ENCODE measurements at regions not wholly inside any gene's neighbourhood (a gene's known extent, or its start where the extent isn't known, plus 50 kb on each side); places are given as distances from the start of the nearest gene placed in this dataset.

- no peak overlapping the region for H2AFZ ChIP-seq (ENCODE audit: low read depth, low read length, severe bottlenecking)
- no peaks in the 10 kb centered on the region for H3F3A ChIP-seq (ENCODE audit: insufficient read depth)
- H3K9me3 ChIP-seq (ENCODE audit: insufficient read depth, low read length) = no peaks in the 10 kb centered on the region
- no peak overlapping the region for H3K4me2 ChIP-seq (ENCODE audit: low read depth, low read length, poor library complexity, severe bottlenecking)
- no peaks in the 10 kb centered on the region for H3K27me3 ChIP-seq (ENCODE audit: low read length)
- H3K27ac ChIP-seq (ENCODE audit: low read depth, low read length) = no peak overlapping the region
- no peaks in the 10 kb centered on the region for H3K79me2 ChIP-seq (ENCODE audit: insufficient read depth, low read length)
- no peak overlapping the region for H3K4me3 ChIP-seq (ENCODE audit: insufficient read depth, low read length, poor library complexity, severe bottlenecking)
- H3K36me3 ChIP-seq (ENCODE audit: low read length) = no peaks in the 10 kb centered on the region
- no peak overlapping the region for H3K9ac ChIP-seq (ENCODE audit: low read length)
- no peak for TF ChIP-seq CTCF (IDR thresholded peaks at IDR 0.05; ENCODE audit: insufficient read depth, low read length, poor library complexity, severe bottlenecking)
- TF ChIP-seq EZH2phosphoT487 (conservative IDR thresholded peaks at IDR 0.05; ENCODE audit: low read length) = no peak
- no peaks in the 10 kb centered on the region for H4K20me1 ChIP-seq (ENCODE audit: low read depth, low read length)
- no peaks in the 10 kb centered on the region for H3K9me2 ChIP-seq (replicated peaks; ENCODE audit: insufficient read depth, low read length)
These were observed 443.1 kb upstream of the PITX2 start for GRCh38 chr4:111066001-111066400.

GRCh38 chr4:111066447-111066846, 443.6 kb upstream of the PITX2 start:
- Histone ChIP-seq H3F3A (ENCODE audit: insufficient read depth) (no peaks in the 10 kb centered on the region), H3K9me3 (ENCODE audit: insufficient read depth, low read length) (no peaks in the 10 kb centered on the region), H3K4me3 (ENCODE audit: insufficient read depth, low read length, poor library complexity, severe bottlenecking) (no peak overlapping the region), H3K27me3 (ENCODE audit: low read length) (no peaks in the 10 kb centered on the region), H3K4me2 (ENCODE audit: low read depth, low read length, poor library complexity, severe bottlenecking) (no peak overlapping the region), H2AFZ (ENCODE audit: low read depth, low read length, severe bottlenecking) (no peak overlapping the region), H3K36me3 (ENCODE audit: low read length) (no peaks in the 10 kb centered on the region), H3K79me2 (ENCODE audit: insufficient read depth, low read length) (no peaks in the 10 kb centered on the region), H3K9me2 (replicated peaks; ENCODE audit: insufficient read depth, low read length) (no peaks in the 10 kb centered on the region), H3K9ac (ENCODE audit: low read length) (no peak overlapping the region), H3K27ac (ENCODE audit: low read depth, low read length) (no peak overlapping the region), H4K20me1 (ENCODE audit: low read depth, low read length) (no peaks in the 10 kb centered on the region)
- no peak for TF ChIP-seq CTCF (IDR thresholded peaks at IDR 0.05; ENCODE audit: insufficient read depth, low read length, poor library complexity, severe bottlenecking)
- no peak for TF ChIP-seq EZH2phosphoT487 (conservative IDR thresholded peaks at IDR 0.05; ENCODE audit: low read length)

- no peaks in the 10 kb centered on the region for H3K9me3 ChIP-seq (ENCODE audit: insufficient read depth, low read length)
These were observed 444.0 kb upstream of the PITX2 start for GRCh38 chr4:111066887-111067286.

More at GRCh38 chr4:111066887-111067286, 444.0 kb upstream of the PITX2 start:
- no peaks in the 10 kb centered on the region for H3F3A ChIP-seq (ENCODE audit: insufficient read depth)
- H3K27ac ChIP-seq (ENCODE audit: low read depth, low read length) = no peak overlapping the region
- no peaks in the 10 kb centered on the region for H4K20me1 ChIP-seq (ENCODE audit: low read depth, low read length)
- no peaks in the 10 kb centered on the region for H3K36me3 ChIP-seq (ENCODE audit: low read length)
- no peaks in the 10 kb centered on the region for H3K79me2 ChIP-seq (ENCODE audit: insufficient read depth, low read length)
- H3K9ac ChIP-seq (ENCODE audit: low read length) = no peak overlapping the region
- H3K27me3 ChIP-seq (ENCODE audit: low read length) = no peaks in the 10 kb centered on the region
- no peak overlapping the region for H2AFZ ChIP-seq (ENCODE audit: low read depth, low read length, severe bottlenecking)
- no peaks in the 10 kb centered on the region for H3K9me2 ChIP-seq (replicated peaks; ENCODE audit: insufficient read depth, low read length)
- no peak overlapping the region for H3K4me3 ChIP-seq (ENCODE audit: insufficient read depth, low read length, poor library complexity, severe bottlenecking)
- no peak overlapping the region for H3K4me2 ChIP-seq (ENCODE audit: low read depth, low read length, poor library complexity, severe bottlenecking)
- TF ChIP-seq CTCF (IDR thresholded peaks at IDR 0.05; ENCODE audit: insufficient read depth, low read length, poor library complexity, severe bottlenecking) = no peak
- TF ChIP-seq EZH2phosphoT487 (conservative IDR thresholded peaks at IDR 0.05; ENCODE audit: low read length) = no peak
